ENCODE measurements at regions not wholly inside any gene's neighbourhood (a gene's known extent, or its start where the extent isn't known, plus 50 kb on each side); places are given as distances from the start of the nearest gene placed in this dataset.

DNA sequence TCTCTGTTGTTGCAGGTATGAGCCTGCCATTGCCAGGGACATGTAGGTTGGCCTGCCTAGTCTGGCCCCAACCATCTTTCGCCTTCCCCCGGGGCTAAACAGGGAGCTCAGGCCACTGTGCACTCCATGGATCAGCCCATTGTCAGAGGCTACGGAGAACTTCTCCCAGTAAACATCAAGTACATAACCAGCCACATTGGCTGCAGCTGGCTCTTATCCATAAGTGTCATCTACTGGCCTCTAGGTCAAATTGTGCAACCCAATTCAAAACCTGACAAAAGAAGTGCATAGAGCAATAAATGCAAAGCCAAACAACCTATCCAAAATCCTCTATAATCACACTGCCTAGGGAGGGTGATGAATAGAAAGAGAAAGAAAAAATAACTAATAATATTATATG lies 418.1 kb upstream of the DCC start:
- no peaks in the 10 kb centered on the region for H3K27me3 ChIP-seq (ENCODE audit: control insufficient read depth in 2 of 2, insufficient read depth in 2 of 2, low read length in 2 of 2)
- in situ Hi-C loops (cut with MboI) (no loop called here), intact Hi-C loops (cut with micrococcal nuclease) (no loop called here)
- H3K27ac ChIP-seq (ENCODE audit: extremely low read depth, low read depth, low read length): no peak overlapping the region
- H3K9ac ChIP-seq (ENCODE audit: insufficient read depth in 1 of 2, low read depth in 2 of 2, low read length in 2 of 2): no peak overlapping the region
- H3K9me3 ChIP-seq (replicated peaks; ENCODE audit: control insufficient read depth, insufficient read depth, low read depth, low read length): no peaks in the 10 kb centered on the region
- H3K79me2 ChIP-seq (ENCODE audit: control insufficient read depth, insufficient read depth, low read length): no peaks in the 10 kb centered on the region
- WGBS (ENCODE audit: insufficient coverage, low coverage, missing lambda C conversion rate): 7% methylated on average over 3 of the region's 3 CpGs
- no peaks in the 10 kb centered on the region for H4K20me1 ChIP-seq (replicated peaks; ENCODE audit: control insufficient read depth, insufficient read depth, low read length)
- no peak for ATAC-seq
- H2AFZ ChIP-seq (ENCODE audit: low read depth, low read length): no peak overlapping the region
- no peaks in the 10 kb centered on the region for H3K36me3 ChIP-seq (ENCODE audit: control insufficient read depth, insufficient read depth, low read length)
- ChIA-PET CTCF (ENCODE audit: low intra/inter-chr PET ratio) (no interaction called here), POLR2A (no interaction called here)
- no peaks in the 10 kb centered on the region for H3K4me1 ChIP-seq (replicated peaks in 1 of 2; ENCODE audit: control insufficient read depth in 2 of 2, insufficient read depth in 2 of 2, low read length in 2 of 2)
- no TSS peak for BruUV-seq (replicated peaks)
- H3K9me1 ChIP-seq (ENCODE audit: control insufficient read depth, insufficient read depth, low read length): no peaks in the 10 kb centered on the region
- no peak for FAIRE-seq
- no peak overlapping the region for H3K4me3 ChIP-seq
- H3K4me2 ChIP-seq (ENCODE audit: insufficient read depth, low read length): no peak overlapping the region
- no peak for DNase-seq (ENCODE audit: extremely low read depth in 1 of 4, low spot score in 3 of 4)
- TF ChIP-seq ZNF79 (CRISPR knock-in tag; IDR thresholded peaks at IDR 0.05; ENCODE audit: low read depth) (no peak), KDM2B (CRISPR knock-in tag; IDR thresholded peaks at IDR 0.05) (no peak), POLR2AphosphoS2 (IDR thresholded peaks at IDR 0.05; ENCODE audit: low read length) (no peak), TCF7 (IDR thresholded peaks at IDR 0.05; ENCODE audit: borderline replicate concordance) (no peak), ZNF212 (CRISPR knock-in tag; IDR thresholded peaks at IDR 0.05) (no peak), RFX7 (CRISPR knock-in tag; IDR thresholded peaks at IDR 0.05) (no peak), ZNF384 (IDR thresholded peaks at IDR 0.05; ENCODE audit: low read depth, low read length) (no peak), ZBTB11 (CRISPR knock-in tag; IDR thresholded peaks at IDR 0.05) (no peak)
- TF ChIP-seq, protein P1, sequence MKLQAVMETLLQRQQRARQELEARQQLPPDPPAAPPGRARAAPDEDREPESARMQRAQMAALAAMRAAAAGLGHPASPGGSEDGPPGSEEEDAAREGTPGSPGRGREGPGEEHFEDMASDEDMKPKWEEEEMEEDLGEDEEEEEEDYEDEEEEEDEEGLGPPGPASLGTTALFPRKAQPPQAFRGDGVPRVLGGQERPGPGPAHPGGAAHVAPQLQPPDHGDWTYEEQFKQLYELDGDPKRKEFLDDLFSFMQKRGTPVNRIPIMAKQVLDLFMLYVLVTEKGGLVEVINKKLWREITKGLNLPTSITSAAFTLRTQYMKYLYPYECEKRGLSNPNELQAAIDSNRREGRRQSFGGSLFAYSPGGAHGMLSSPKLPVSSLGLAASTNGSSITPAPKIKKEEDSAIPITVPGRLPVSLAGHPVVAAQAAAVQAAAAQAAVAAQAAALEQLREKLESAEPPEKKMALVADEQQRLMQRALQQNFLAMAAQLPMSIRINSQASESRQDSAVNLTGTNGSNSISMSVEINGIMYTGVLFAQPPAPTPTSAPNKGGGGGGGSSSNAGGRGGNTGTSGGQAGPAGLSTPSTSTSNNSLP (IDR thresholded peaks at IDR 0.05; ENCODE audit: borderline replicate concordance, low read depth, low read length): no peak
- TF ChIP-seq, protein P2, sequence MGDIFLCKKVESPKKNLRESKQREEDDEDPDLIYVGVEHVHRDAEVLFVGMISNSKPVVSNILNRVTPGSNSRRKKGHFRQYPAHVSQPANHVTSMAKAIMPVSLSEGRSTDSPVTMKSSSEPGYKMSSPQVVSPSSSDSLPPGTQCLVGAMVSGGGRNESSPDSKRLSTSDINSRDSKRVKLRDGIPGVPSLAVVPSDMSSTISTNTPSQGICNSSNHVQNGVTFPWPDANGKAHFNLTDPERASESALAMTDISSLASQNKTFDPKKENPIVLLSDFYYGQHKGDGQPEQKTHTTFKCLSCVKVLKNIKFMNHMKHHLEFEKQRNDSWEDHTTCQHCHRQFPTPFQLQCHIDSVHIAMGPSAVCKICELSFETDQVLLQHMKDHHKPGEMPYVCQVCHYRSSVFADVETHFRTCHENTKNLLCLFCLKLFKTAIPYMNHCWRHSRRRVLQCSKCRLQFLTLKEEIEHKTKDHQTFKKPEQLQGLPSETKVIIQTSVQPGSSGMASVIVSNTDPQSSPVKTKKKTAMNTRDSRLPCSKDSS (IDR thresholded peaks at IDR 0.05; ENCODE audit: low read depth, partially characterized antibody): no peak
- TF ChIP-seq, protein P3, sequence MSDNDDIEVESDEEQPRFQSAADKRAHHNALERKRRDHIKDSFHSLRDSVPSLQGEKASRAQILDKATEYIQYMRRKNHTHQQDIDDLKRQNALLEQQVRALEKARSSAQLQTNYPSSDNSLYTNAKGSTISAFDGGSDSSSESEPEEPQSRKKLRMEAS (CRISPR knock-in tag; IDR thresholded peaks at IDR 0.05): no peak
- TF ChIP-seq, protein P4, sequence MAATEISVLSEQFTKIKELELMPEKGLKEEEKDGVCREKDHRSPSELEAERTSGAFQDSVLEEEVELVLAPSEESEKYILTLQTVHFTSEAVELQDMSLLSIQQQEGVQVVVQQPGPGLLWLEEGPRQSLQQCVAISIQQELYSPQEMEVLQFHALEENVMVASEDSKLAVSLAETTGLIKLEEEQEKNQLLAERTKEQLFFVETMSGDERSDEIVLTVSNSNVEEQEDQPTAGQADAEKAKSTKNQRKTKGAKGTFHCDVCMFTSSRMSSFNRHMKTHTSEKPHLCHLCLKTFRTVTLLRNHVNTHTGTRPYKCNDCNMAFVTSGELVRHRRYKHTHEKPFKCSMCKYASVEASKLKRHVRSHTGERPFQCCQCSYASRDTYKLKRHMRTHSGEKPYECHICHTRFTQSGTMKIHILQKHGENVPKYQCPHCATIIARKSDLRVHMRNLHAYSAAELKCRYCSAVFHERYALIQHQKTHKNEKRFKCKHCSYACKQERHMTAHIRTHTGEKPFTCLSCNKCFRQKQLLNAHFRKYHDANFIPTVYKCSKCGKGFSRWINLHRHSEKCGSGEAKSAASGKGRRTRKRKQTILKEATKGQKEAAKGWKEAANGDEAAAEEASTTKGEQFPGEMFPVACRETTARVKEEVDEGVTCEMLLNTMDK (IDR thresholded peaks at IDR 0.05; ENCODE audit: borderline replicate concordance, insufficient read depth, low read depth, low read length, poor library complexity, severe bottlenecking): no peak

Measured in K562 (cell line).